ENCODE measurements at regions not wholly inside any gene's neighbourhood (a gene's known extent, or its start where the extent isn't known, plus 50 kb on each side); places are given as distances from the start of the nearest gene placed in this dataset.

DNA sequence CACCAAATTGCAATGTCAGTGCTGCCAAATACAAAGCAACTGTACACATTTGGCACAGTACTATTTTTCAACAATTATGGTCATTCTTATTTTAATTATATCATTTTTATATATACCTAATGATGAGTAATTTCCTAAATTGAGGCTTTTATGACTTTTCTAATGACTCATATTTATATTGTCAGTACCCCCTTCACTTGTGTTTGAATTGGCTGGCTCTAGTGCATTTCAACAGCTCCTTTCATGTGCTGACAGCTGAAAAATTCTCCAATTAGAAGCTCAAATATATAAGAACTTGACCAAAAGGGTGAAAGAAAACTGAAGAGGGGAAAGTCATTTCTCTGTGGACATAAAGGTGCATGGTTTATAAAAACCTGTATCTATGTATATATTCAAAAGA lies 263.3 kb downstream of the SLITRK1 start:
- TF ChIP-seq KLF5 (IDR thresholded peaks at IDR 0.05; ENCODE audit: partially characterized antibody) (no peak), SUZ12 (IDR thresholded peaks at IDR 0.05; ENCODE audit: unreplicated experiment) (no peak), SUPT20H (IDR thresholded peaks at IDR 0.05; ENCODE audit: borderline replicate concordance, control insufficient read depth, low read depth, low read length) (no peak), SP1 (IDR thresholded peaks at IDR 0.05; ENCODE audit: low read depth, low read length) (no peak), ZNF384 (IDR thresholded peaks at IDR 0.05; ENCODE audit: borderline replicate concordance, low read depth, low read length) (no peak), NFYB (IDR thresholded peaks at IDR 0.05; ENCODE audit: insufficient read depth, low read depth, low read length) (no peak), FOXK2 (IDR thresholded peaks at IDR 0.05) (no peak), TCF12 (IDR thresholded peaks at IDR 0.05; ENCODE audit: low read depth, low read length) (no peak)
- TF ChIP-seq, protein P1, sequence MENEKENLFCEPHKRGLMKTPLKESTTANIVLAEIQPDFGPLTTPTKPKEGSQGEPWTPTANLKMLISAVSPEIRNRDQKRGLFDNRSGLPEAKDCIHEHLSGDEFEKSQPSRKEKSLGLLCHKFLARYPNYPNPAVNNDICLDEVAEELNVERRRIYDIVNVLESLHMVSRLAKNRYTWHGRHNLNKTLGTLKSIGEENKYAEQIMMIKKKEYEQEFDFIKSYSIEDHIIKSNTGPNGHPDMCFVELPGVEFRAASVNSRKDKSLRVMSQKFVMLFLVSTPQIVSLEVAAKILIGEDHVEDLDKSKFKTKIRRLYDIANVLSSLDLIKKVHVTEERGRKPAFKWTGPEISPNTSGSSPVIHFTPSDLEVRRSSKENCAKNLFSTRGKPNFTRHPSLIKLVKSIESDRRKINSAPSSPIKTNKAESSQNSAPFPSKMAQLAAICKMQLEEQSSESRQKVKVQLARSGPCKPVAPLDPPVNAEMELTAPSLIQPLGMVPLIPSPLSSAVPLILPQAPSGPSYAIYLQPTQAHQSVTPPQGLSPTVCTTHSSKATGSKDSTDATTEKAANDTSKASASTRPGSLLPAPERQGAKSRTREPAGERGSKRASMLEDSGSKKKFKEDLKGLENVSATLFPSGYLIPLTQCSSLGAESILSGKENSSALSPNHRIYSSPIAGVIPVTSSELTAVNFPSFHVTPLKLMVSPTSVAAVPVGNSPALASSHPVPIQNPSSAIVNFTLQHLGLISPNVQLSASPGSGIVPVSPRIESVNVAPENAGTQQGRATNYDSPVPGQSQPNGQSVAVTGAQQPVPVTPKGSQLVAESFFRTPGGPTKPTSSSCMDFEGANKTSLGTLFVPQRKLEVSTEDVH (IDR thresholded peaks at IDR 0.05; ENCODE audit: low read depth, partially characterized antibody), result no peak
- Histone ChIP-seq H3K9me3 (replicated peaks; ENCODE audit: control insufficient read depth, insufficient read depth, low read length) (no peaks in the 10 kb centered on the region; the same call in 2 of the 3 replicates), H4K20me1 (ENCODE audit: control insufficient read depth, insufficient read depth) (no peaks in the 10 kb centered on the region), H3K4me1 (ENCODE audit: control insufficient read depth, insufficient read depth, low read length) (no peaks in the 10 kb centered on the region), H3K79me2 (ENCODE audit: control insufficient read depth, insufficient read depth, low read length) (no peaks in the 10 kb centered on the region), H3K27me3 (replicated peaks in 1 of 2; ENCODE audit: control insufficient read depth in 2 of 2, insufficient read depth in 2 of 2, low read length in 1 of 2) (no peaks in the 10 kb centered on the region), H3K4me3 (no peak overlapping the region), H3K27ac (ENCODE audit: control insufficient read depth, insufficient read depth) (no peak overlapping the region), H2AFZ (ENCODE audit: control insufficient read depth, low read depth, low read length) (no peak overlapping the region), H3K9ac (ENCODE audit: control insufficient read depth, insufficient read depth, low read length) (no peak overlapping the region), H3K36me3 (ENCODE audit: control insufficient read depth in 2 of 2, insufficient read depth in 2 of 2, low read length in 1 of 2) (no peaks in the 10 kb centered on the region), H3K4me2 (ENCODE audit: control insufficient read depth, insufficient read depth) (no peak overlapping the region)
- ChIA-PET RAD21 (ENCODE audit: unreplicated experiment) (no interaction called here), POLR2A (no interaction called here), CTCF (no interaction called here), SMC1A (ENCODE audit: uncharacterized antibody, unreplicated experiment) (no interaction called here)
- in situ Hi-C loops (cut with MboI) (no loop called here), intact Hi-C loops (cut with micrococcal nuclease; ENCODE audit: unreplicated experiment) (no loop called here)
- no TSS peak for BruUV-seq (replicated peaks)
- DNase-seq (ENCODE audit: low read depth, low spot score) (no peak), ATAC-seq (no peak), FAIRE-seq (no peak)

Measured in GM12878 (cell line).